ENCODE measurements at regions not wholly inside any gene's neighbourhood (a gene's known extent, or its start where the extent isn't known, plus 50 kb on each side); places are given as distances from the start of the nearest gene placed in this dataset.

- H3K9me3 ChIP-seq: no peaks in the 10 kb centered on the region
- TF ChIP-seq CTCF (IDR thresholded peaks at IDR 0.05): no peak
- intact Hi-C loops (cut with DNase I): no loop called here
These were observed 57.0 kb upstream of the ZC3H15 start for GRCh38 chr2:186429104-186429503.

GRCh38 chr2:186431306-186431705, 54.8 kb upstream of the ZC3H15 start:
- intact Hi-C loops (cut with DNase I): no loop called here

More at GRCh38 chr2:186429104-186429503, 57.0 kb upstream of the ZC3H15 start:
- H3K27me3 ChIP-seq: no peaks in the 10 kb centered on the region
- peaks cover 3% of the 10 kb centered on the region for H3K4me1 ChIP-seq
- H3K9ac ChIP-seq (ENCODE audit: low read depth in 2 of 2, low read length in 2 of 2): no peak overlapping the region
- H3K36me3 ChIP-seq: no peaks in the 10 kb centered on the region
- DNase-seq: no peak
- H3K27ac ChIP-seq: no peak overlapping the region
- no peak overlapping the region for H3K4me3 ChIP-seq

GRCh38 chr2:186433040-186433439, 53.0 kb upstream of the ZC3H15 start:
- no peak for DNase-seq
- intact Hi-C loops (cut with DNase I): no loop called here

More at GRCh38 chr2:186431306-186431705, 54.8 kb upstream of the ZC3H15 start:
- no peak for DNase-seq
- TF ChIP-seq CTCF (IDR thresholded peaks at IDR 0.05): no peak
- Histone ChIP-seq H3K4me1 (no peaks in the 10 kb centered on the region), H3K9ac (ENCODE audit: low read depth in 2 of 2, low read length in 2 of 2) (no peak overlapping the region), H3K9me3 (no peaks in the 10 kb centered on the region), H3K4me3 (no peak overlapping the region), H3K27ac (no peak overlapping the region), H3K36me3 (no peaks in the 10 kb centered on the region), H3K27me3 (no peaks in the 10 kb centered on the region)

GRCh38 chr2:186433777-186434432, 52.2 kb upstream of the ZC3H15 start:
- Histone ChIP-seq H3K4me3 (no peak overlapping the region), H3K27ac (no peak overlapping the region), H3K36me3 (no peaks in the 10 kb centered on the region), H3K27me3 (no peaks in the 10 kb centered on the region), H3K4me1 (no peaks in the 10 kb centered on the region), H3K9me3 (no peaks in the 10 kb centered on the region), H3K9ac (ENCODE audit: low read depth in 2 of 2, low read length in 2 of 2) (no peak overlapping the region)
- TF ChIP-seq CTCF (IDR thresholded peaks at IDR 0.05): no peak
- intact Hi-C loops (cut with DNase I): no loop called here
- no peak for DNase-seq

More at GRCh38 chr2:186433040-186433439, 53.0 kb upstream of the ZC3H15 start:
- Histone ChIP-seq H3K9ac (ENCODE audit: low read depth in 2 of 2, low read length in 2 of 2) (no peak overlapping the region), H3K27me3 (no peaks in the 10 kb centered on the region), H3K4me1 (no peaks in the 10 kb centered on the region), H3K4me3 (no peak overlapping the region), H3K27ac (no peak overlapping the region), H3K9me3 (no peaks in the 10 kb centered on the region), H3K36me3 (no peaks in the 10 kb centered on the region)
- no peak for TF ChIP-seq CTCF (IDR thresholded peaks at IDR 0.05)
